ENCODE measurements at regions not wholly inside any gene's neighbourhood (a gene's known extent, or its start where the extent isn't known, plus 50 kb on each side); places are given as distances from the start of the nearest gene placed in this dataset.

DNA sequence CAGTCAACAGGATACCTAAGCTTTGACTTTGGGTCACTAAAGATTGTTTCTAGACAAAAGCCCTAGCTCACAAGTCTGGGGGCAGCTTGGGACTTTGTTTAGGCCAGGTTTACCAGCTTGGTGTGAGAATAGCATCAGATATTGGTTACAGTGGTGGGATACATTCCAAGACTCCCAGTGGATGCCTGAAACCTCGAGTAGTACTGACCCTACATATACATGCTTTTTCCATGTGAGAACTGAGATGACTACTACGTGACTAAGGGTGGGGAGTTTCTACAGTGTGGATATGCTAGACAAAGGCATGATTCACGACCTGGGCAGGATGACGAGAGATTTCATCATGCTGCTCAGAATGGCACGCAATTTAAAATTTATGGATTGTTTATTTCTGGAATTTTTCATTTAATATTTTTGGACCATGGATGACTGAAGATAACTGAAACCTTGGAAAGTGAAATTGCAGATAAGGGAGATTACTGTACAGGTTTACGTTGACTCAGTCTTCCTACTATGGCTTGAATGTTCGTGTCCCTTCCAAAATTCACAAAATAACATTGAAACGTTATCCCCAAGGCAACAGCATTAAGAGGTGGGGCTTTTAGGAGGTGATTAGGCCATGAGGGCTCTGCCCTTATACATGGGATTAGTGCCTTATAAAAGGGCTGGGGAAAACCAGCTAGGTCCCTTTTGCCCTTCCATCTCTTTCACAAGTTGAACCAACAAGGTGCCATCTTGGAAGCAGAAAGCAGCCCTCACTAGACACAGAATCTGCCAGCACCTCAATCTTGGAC is 50.2 kb upstream of the CTAGE1 start:
- peaks cover 17% of the 10 kb centered on the region for H3K27me3 ChIP-seq (ENCODE audit: insufficient read depth, poor library complexity, severe bottlenecking)
- TF ChIP-seq, protein P1, sequence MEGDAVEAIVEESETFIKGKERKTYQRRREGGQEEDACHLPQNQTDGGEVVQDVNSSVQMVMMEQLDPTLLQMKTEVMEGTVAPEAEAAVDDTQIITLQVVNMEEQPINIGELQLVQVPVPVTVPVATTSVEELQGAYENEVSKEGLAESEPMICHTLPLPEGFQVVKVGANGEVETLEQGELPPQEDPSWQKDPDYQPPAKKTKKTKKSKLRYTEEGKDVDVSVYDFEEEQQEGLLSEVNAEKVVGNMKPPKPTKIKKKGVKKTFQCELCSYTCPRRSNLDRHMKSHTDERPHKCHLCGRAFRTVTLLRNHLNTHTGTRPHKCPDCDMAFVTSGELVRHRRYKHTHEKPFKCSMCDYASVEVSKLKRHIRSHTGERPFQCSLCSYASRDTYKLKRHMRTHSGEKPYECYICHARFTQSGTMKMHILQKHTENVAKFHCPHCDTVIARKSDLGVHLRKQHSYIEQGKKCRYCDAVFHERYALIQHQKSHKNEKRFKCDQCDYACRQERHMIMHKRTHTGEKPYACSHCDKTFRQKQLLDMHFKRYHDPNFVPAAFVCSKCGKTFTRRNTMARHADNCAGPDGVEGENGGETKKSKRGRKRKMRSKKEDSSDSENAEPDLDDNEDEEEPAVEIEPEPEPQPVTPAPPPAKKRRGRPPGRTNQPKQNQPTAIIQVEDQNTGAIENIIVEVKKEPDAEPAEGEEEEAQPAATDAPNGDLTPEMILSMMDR (IDR thresholded peaks at IDR 0.05; ENCODE audit: insufficient read depth, low read length): no peak
- TF ChIP-seq GABPA (IDR thresholded peaks at IDR 0.05; ENCODE audit: low read depth): no peak
- TF ChIP-seq, protein P2, sequence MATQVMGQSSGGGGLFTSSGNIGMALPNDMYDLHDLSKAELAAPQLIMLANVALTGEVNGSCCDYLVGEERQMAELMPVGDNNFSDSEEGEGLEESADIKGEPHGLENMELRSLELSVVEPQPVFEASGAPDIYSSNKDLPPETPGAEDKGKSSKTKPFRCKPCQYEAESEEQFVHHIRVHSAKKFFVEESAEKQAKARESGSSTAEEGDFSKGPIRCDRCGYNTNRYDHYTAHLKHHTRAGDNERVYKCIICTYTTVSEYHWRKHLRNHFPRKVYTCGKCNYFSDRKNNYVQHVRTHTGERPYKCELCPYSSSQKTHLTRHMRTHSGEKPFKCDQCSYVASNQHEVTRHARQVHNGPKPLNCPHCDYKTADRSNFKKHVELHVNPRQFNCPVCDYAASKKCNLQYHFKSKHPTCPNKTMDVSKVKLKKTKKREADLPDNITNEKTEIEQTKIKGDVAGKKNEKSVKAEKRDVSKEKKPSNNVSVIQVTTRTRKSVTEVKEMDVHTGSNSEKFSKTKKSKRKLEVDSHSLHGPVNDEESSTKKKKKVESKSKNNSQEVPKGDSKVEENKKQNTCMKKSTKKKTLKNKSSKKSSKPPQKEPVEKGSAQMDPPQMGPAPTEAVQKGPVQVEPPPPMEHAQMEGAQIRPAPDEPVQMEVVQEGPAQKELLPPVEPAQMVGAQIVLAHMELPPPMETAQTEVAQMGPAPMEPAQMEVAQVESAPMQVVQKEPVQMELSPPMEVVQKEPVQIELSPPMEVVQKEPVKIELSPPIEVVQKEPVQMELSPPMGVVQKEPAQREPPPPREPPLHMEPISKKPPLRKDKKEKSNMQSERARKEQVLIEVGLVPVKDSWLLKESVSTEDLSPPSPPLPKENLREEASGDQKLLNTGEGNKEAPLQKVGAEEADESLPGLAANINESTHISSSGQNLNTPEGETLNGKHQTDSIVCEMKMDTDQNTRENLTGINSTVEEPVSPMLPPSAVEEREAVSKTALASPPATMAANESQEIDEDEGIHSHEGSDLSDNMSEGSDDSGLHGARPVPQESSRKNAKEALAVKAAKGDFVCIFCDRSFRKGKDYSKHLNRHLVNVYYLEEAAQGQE (IDR thresholded peaks at IDR 0.05; ENCODE audit: insufficient replicate concordance, low read depth): no peak
- no peak for TF ChIP-seq SPI1 (IDR thresholded peaks at IDR 0.05; ENCODE audit: borderline replicate concordance, low read depth)
- no peak for DNase-seq (ENCODE audit: low read depth in 1 of 2, low spot score in 1 of 2)
- H3K27ac ChIP-seq (replicated peaks): no peak overlapping the region
- H3K4me3 ChIP-seq (replicated peaks; ENCODE audit: insufficient read depth, low read length): no peak overlapping the region

DNA sequence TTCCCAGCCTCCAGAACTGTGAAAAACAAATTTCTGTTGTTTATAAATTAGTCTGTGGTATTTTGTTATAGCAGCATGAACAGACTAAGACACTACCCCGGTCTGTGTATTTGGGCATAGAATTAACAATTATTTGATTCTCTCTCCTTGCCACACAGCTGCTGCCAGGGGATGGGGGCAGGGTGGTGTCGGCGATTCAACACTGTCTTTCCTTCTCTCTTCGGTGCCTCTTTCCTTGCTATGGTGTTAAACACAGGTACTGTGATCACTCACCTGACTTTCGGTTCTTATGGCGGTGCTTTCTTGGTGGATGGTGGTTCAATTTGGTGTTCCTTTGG is 50.8 kb upstream of the CTAGE1 start:
- TF ChIP-seq SPI1 (IDR thresholded peaks at IDR 0.05; ENCODE audit: borderline replicate concordance, low read depth) (no peak), GABPA (IDR thresholded peaks at IDR 0.05; ENCODE audit: low read depth) (no peak), POLR2AphosphoS5 (IDR thresholded peaks at IDR 0.05; ENCODE audit: low read depth) (no peak)
- TF ChIP-seq, protein P2 (IDR thresholded peaks at IDR 0.05; ENCODE audit: insufficient replicate concordance, low read depth): no peak
- TF ChIP-seq, protein P1 (IDR thresholded peaks at IDR 0.05; ENCODE audit: insufficient read depth, low read length): no peak
- DNase-seq (ENCODE audit: low read depth in 1 of 2, low spot score in 1 of 2): no peak
- H3K27me3 ChIP-seq (ENCODE audit: insufficient read depth, poor library complexity, severe bottlenecking): peaks cover 11% of the 10 kb centered on the region
- no peak overlapping the region for H3K27ac ChIP-seq (replicated peaks)
- H3K4me3 ChIP-seq (replicated peaks; ENCODE audit: insufficient read depth, low read length): no peak overlapping the region

DNA sequence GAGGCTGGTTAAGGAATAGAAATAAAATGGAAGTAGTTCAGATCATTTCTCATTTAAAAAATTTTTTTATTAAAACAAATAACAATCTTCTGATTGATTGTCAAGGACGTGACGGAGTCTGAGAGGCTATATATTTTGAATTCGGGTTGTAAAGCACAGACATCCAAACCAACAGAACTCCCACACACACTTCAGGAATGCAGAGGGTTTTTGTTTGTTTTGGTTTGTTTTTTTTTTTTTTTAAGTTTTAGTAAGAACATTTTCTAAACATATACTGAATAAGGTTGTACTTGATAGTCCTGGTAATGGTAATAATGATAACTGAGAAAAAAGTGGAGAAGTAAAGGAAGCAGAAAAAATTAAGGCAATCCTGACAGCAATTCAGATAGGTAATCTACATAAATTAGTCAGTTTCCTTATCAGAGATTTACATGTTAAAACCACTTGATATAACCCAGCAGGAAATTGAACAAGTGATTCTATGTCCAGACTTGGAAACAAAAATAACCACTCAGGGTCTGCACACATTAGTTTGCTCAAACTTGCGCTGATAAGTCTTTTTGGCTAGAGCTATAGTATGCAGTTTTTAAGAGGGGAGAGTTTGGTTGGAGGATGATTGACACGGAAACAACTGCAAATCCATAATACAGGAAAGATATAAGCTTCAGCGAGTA is 51.5 kb upstream of the CTAGE1 start:
- Histone ChIP-seq H3K27me3 (ENCODE audit: insufficient read depth, poor library complexity, severe bottlenecking) (peaks cover 10% of the 10 kb centered on the region), H3K4me3 (replicated peaks; ENCODE audit: insufficient read depth, low read length) (no peak overlapping the region), H3K27ac (replicated peaks) (no peak overlapping the region)
- no peak for TF ChIP-seq GABPA (IDR thresholded peaks at IDR 0.05; ENCODE audit: low read depth)
- TF ChIP-seq SPI1 (IDR thresholded peaks at IDR 0.05; ENCODE audit: borderline replicate concordance, low read depth): no peak
- no peak for TF ChIP-seq POLR2AphosphoS5 (IDR thresholded peaks at IDR 0.05; ENCODE audit: low read depth)
- TF ChIP-seq, protein P1 (IDR thresholded peaks at IDR 0.05; ENCODE audit: insufficient read depth, low read length): no peak
- TF ChIP-seq, protein P2 (IDR thresholded peaks at IDR 0.05; ENCODE audit: insufficient replicate concordance, low read depth): no peak
- no peak for DNase-seq (ENCODE audit: low read depth in 1 of 2, low spot score in 1 of 2)

Measured in HL-60 (cell line).